WI38 (cell line): ENCODE measurements at regions not wholly inside any gene's neighbourhood (a gene's known extent, or its start where the extent isn't known, plus 50 kb on each side); places are given as distances from the start of the nearest gene placed in this dataset.

Experiments
- H3K4me3 ChIP-seq: 2 replicates; pipeline ENCODE4 v1.5.1; 2011; ENCODE audit warnings: low read depth, mild to moderate bottlenecking, control low read depth, low read length
- TF ChIP-seq, protein P1 (sequence below): IDR thresholded peaks from 2 replicates; pipeline ENCODE4 v1.5.1; 2012; ENCODE audit warnings: low read depth, mild to moderate bottlenecking, control low read depth, low read length

DNA sequence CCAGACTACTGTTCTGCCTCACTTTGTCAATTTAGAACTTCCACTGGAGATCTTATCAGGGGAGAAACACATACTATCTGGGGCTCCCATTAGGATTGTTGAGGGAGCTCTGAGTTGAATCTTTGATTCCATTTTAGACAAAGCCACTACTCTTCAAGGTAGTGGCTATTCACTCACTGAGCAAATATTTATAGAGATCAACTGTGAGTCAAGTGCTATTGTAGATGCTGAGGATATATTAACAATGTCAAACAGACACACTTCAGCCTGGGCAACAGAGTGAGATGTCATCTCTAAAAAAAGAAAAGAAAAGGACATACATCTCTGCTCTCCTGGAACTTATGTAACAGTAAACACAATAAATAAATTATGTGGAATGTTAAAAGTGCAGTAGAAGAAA, 315.3 kb downstream of the PTEN start:
- TF ChIP-seq, protein P1, sequence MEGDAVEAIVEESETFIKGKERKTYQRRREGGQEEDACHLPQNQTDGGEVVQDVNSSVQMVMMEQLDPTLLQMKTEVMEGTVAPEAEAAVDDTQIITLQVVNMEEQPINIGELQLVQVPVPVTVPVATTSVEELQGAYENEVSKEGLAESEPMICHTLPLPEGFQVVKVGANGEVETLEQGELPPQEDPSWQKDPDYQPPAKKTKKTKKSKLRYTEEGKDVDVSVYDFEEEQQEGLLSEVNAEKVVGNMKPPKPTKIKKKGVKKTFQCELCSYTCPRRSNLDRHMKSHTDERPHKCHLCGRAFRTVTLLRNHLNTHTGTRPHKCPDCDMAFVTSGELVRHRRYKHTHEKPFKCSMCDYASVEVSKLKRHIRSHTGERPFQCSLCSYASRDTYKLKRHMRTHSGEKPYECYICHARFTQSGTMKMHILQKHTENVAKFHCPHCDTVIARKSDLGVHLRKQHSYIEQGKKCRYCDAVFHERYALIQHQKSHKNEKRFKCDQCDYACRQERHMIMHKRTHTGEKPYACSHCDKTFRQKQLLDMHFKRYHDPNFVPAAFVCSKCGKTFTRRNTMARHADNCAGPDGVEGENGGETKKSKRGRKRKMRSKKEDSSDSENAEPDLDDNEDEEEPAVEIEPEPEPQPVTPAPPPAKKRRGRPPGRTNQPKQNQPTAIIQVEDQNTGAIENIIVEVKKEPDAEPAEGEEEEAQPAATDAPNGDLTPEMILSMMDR: no peak

DNA sequence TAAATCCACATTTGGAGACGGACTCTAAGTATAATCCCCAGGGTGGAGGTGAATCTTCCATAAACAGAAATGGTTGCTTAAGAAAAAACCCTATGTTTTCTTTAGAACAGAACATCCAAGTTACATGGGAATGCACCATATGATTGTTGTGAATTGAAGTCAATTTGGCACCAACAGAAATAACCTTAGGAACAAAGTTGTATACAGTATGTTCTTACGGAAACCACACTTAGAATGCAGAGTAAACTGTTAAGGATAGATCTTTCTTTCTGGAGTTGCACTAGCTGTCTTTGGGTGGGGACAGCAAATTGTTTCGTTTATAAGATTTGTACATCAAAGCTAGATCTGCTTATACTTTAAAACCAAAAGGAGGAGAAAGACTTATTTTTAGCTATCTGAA, 316.4 kb downstream of the PTEN start:
- H3K4me3 ChIP-seq: no peak overlapping the region

More for the DNA sequence above, 315.3 kb downstream of the PTEN start:
- no peak overlapping the region for H3K4me3 ChIP-seq

DNA sequence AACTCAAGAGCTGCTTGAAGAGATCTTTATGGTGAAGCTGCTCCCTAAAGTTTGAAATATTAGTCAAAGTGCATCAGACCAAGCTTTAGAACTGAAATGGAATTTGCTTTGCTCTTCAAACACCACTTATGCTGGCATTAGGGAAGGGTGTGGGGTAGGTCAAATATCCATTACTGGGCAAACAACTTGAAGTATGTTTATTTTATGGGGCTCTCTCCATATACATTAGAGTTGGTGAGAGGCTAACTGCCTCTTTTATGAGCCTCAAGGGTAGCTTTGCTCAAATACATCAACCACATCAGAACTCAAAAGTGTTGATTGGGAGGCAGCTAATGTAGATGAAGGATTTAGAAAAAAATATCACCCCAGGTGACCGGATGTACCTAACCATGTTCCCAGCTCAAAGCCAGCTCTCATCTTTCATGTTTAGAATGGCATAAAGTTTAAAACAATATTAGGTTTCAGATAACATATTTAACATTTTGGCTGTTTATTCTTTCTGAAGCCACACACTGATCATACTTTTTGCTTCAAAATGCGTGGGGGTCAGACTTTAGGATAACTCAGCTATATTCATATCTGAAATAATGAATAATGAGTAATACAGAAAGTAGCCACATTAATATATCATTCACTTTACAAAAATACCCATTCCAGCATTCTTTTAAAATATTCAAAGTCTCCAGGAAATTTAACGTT, 318.6 kb downstream of the PTEN start:
- TF ChIP-seq, protein P1: no peak
- H3K4me3 ChIP-seq: no peak overlapping the region

More for the DNA sequence above, 316.4 kb downstream of the PTEN start:
- TF ChIP-seq, protein P1: no peak

DNA sequence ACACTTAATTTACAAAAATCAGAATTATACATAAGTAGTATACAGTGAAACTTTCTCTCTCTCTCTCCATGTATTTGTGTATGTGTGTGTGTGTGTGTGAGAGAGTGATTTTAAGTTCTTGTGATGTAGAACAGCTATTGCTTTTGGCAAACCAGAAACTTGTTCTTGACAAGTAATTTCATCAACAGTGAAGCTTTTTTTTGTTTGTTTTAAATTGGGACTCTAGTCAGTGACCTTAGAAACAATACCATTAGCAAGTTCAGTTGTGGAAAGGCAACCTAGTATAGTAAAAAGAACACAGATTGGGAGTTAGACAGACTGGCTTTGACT, 319.1 kb downstream of the PTEN start:
- TF ChIP-seq, protein P1: no peak

DNA sequence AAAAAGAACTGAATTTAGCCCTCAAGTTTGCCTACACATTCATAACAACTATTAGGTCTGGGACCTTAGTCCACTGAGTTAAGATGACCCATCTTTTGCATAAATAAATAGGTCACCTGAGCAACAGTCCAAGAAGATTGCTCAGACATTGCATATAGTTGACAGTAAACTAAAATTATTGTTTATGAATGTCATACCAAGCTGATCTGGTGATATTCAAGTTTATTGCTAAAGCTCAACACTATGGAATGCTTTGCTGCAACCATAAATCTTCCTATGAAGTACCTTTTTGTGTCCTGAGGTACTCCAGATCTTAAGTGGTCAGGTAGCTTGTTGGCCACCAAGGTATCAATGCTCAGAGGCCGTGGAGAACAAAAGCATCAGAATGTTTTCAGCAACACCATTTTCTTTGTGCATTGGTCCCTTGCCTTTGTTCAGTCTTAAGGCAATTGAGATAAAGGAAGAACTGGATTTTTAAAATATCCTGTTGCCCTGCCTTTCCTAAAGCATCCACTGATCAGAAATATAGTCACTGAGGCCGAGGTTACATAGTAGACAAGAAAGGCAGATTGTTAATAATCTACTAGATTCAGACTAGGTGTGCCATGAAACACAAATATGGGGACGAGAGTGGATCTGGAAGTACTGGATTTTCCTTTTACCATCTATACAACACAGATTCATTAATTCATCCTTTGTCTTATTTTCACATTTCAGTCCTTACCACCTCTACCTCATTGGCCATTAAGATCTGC, 321.3 kb downstream of the PTEN start:
- TF ChIP-seq, protein P1: no peak
- no peak overlapping the region for H3K4me3 ChIP-seq

More for the DNA sequence above, 319.1 kb downstream of the PTEN start:
- no peak overlapping the region for H3K4me3 ChIP-seq

DNA sequence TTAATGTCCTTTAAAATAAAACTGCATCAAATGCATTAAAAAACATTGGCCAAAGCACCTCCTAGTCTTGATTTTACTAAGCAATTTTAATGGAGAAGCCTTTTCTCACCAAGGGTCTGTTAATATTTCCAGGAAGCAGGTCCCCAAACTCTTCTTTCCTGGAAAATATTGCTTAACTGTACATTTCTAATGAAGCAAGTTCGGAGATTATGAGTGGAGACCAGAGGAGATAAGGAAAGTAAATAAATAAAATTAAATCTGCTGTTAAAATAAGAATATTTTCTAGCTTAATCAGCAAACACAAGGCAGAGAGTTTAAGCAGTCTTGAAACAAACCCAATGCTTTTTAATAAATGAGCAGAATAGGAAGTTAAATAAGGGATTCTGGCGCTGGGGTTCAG, 322.4 kb downstream of the PTEN start:
- no peak overlapping the region for H3K4me3 ChIP-seq
- TF ChIP-seq, protein P1: no peak

DNA sequence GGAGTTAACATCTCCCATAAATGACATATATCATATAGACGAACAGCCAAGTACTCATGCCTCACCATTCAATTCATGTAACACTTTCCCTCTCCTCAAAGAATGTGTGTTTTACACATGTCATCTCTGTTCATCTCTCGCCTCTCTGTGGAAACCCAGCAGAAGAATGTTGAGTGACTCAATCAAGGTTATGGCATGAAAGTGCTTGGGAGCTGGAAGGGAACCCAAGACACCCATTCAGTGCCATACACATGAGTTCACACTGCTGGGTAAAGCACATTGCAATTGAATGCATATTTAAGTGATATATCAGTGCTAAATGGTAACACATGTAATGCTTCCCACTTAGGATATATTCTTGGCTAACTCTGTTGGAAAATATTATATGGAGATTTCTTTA, 322.9 kb downstream of the PTEN start:
- H3K4me3 ChIP-seq: no peak overlapping the region
- TF ChIP-seq, protein P1: no peak
